ENCODE measurements at regions not wholly inside any gene's neighbourhood (a gene's known extent, or its start where the extent isn't known, plus 50 kb on each side); places are given as distances from the start of the nearest gene placed in this dataset.

GRCh38 chr10:131691481-131692090 is 209.2 kb upstream of the PPP2R2D start:
- DNase-seq (ENCODE audit: low spot score) = no peak

DNA sequence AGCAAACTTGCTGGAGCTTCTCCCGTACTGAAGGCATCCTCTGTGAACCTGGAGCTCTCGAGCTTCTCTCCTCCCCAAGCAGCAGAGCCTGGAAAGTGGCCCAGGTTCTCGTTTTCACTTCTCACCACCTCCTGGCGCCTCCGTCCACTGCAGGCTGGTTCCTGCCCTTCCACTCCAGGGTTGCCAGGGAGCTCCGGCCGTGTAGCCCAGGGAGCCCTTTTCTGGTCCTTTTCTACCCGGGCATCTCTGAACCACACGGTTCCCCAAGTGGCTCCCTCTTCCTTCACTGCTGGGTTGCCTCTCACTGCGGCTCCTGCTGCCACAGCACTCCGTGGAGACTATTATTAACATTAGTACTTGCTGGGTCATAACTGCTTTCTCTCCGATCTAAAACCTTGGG is 208.6 kb upstream of the PPP2R2D start:
- no peak for DNase-seq (ENCODE audit: low spot score)

GRCh38 chr10:131692686-131693334 is 208.0 kb upstream of the PPP2R2D start:
- no peak for DNase-seq (ENCODE audit: low spot score)

GRCh38 chr10:131693766-131694165 is 207.0 kb upstream of the PPP2R2D start:
- DNase-seq (ENCODE audit: low spot score) = no peak

DNA sequence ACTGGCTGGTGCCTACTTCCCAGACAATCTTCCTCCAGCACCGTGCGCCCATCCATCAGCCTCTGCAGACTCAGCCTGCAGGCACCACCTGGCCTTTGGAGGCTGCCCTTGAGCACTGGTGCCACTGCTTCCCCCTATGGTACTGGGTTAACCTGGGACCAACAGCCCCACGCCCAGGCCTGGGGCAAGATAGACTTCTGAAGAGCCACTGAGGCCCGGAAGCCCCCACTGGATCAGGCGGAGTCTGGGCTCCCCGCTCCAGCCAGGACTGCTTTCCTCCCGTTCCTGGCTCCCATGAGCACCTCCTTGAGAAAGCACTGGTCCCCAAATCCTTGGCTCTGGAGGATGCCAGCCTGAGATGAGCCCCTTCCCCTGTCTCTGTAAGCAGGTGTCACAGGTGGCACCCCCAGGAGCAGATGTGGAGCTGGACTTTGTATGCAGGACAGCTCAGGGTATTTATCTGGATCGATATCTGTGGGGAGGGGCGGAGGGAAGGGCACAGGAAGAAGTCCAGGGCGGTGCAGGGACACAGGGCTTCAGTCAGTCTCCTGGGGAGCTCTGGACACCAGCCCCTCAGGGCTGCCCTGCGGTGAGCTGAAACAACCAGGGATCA is 206.5 kb upstream of the PPP2R2D start:
- no peak for DNase-seq (ENCODE audit: low spot score)

GRCh38 chr10:131694781-131695495 is 205.9 kb upstream of the PPP2R2D start:
- DNase-seq (ENCODE audit: low spot score) = no peak

- DNase-seq (ENCODE audit: low spot score) = no peak
Measured at GRCh38 chr10:131695496-131696165, 205.2 kb upstream of the PPP2R2D start.

DNA sequence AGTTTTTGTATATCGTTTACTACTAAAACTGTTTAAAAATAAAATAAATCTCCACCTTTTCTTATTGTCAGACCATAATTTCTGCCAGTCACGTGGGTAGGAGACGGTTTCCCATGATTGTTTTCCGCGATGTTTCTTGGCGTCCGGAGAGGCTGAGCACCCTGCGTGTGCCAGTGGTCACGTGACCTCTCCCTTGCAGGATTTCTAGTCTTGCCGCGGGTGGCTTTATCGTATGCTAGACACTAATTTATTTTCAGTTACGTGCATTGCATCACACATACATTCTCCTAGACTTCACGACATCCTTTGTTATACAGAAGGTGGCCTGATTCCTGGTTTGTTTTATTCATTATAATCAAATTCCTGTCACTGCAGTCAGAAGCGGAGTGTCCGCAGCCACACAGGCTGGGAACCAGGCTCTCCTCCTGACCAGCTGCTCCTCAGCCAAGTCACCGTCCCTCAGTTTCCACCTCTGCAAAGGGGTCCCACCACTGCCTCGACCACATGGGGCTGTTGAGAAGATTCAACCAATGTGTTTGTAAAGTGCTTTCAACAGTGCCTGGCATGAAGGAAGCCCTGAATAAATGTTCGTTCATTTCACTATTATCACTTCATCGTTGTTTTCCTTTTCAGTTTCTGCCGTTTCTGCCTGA is 203.2 kb upstream of the PPP2R2D start:
- no peak for DNase-seq (ENCODE audit: low spot score)

GRCh38 chr10:131698232-131698631 is 202.6 kb upstream of the PPP2R2D start:
- no peak for DNase-seq (ENCODE audit: low spot score)

GRCh38 chr10:131698986-131699385 is 201.8 kb upstream of the PPP2R2D start:
- DNase-seq (ENCODE audit: low spot score) = no peak

GRCh38 chr10:131700032-131700431 is 200.8 kb upstream of the PPP2R2D start:
- no peak for DNase-seq (ENCODE audit: low spot score)

- DNase-seq (ENCODE audit: low spot score) = no peak
Measured at GRCh38 chr10:131700506-131700905, 200.3 kb upstream of the PPP2R2D start.

- DNase-seq (ENCODE audit: low spot score) = no peak
Measured at GRCh38 chr10:131701131-131701947, 199.5 kb upstream of the PPP2R2D start.

DNA sequence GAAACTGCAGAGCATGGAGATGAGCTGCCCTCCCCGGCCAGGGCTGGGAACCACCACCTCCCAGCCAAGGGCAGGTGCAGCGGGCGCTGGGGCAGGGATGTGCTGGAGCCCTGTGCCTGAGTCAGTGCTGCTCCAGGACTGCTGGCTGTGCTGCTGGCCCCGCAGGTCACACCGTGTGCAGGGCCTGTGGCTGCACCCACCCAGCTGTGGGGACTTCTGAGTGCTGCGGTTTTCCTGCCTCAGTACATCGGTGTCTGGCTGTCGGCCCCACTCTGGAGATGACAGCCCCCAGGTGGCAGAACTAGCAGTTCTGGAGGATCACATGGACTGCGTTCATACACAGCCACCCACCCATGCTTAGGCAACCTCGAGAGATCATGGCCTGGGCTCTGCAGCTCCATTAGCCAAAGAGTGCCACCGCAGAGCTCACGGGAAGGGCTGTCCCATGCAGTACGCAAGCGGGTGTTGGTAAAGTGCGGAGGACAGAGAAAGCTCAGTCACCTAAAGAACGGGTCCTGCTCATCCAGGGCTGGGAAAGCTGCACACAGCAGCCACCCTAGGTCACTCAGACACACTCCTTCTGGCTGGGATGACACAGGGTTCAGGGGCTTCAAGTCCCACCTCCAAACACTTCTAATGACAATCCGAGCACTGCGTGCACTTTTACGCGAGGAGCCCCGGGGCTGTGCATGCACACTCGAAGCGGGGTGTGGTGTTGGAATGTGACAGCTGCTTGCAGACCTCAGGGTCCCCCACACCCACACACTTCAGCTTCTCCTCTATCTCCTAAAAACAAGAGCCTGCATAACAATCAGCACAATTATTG is 198.1 kb upstream of the PPP2R2D start:
- DNase-seq (ENCODE audit: low spot score) = no peak

DNA sequence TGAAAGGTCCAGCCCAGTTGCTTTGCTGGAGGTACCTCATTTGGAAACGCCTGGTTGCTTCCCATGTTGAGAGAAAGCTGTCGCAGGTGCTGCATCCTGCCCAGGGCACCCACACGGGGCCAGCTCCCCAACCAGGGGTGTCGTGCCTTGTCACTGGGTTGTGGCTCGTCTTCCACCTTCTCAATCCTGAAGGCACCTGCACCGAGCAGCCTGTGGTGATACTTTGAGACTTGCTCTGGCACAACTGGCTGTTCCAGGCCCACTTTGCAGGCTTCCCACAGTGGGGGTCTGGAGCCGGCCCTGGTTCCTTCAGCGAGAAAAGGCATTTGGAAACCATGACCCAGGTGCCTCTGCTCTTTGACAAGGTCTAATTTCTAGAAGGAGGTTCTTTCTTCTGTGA is 197.3 kb upstream of the PPP2R2D start:
- no peak for DNase-seq (ENCODE audit: low spot score)

- DNase-seq (ENCODE audit: low spot score) = no peak
Measured at GRCh38 chr10:131703941-131704340, 196.9 kb upstream of the PPP2R2D start.

DNA sequence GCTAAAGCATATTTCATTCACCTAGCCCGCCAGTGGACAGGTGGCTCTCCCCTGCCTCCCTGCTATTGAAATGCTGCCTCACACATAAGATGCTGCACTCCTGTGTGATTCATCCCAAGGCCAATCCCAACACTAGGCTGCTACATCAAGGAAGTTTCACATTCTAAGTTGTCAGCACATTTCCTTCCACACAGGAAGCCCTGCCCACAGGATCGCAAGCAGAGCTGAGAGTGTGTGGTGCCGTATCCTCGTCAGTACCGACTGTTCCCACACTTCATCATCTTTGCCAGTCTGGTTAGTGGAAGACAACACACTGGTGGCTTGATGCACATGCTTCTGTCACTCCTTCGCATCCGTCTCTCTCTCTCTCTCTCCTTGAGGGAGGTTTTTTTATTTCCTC is 194.3 kb upstream of the PPP2R2D start:
- no peak for DNase-seq (ENCODE audit: low spot score)

- DNase-seq (ENCODE audit: low spot score) = no peak
Measured at GRCh38 chr10:131706952-131707351, 193.9 kb upstream of the PPP2R2D start.

DNA sequence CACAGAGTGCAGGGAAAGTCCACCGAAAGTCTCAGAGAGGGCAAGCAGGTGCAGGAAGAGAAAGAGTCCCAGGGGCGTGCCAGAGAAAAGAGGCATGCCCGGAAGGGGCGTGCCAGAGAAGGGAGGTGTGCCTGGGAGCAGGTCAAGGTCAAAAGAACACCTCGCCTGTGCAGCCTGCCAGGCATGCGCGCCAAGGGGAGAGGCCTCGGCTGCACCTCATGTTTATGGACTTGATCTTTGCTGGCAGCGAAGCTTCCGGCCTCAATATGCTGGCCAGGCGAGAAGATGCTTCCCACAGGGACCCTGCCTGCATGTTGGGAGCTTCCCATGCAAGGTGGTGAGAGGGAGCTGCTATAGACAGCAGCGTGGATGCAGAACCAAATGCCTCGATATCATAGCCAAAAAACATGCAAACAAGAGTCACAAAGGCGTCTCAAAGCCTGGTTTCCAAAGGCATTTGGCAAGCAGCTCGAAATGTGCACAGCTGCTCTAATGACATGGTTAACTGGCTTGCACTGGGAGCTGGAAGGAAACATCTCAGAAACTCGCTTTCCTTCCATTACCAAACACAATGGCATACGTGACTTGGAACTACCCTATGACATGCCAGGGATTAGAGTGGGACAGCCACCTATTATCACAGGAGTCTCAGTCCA is 192.5 kb upstream of the PPP2R2D start:
- no peak for DNase-seq (ENCODE audit: low spot score)
